DLD1 (cell line): ENCODE measurements at regions not wholly inside any gene's neighbourhood (a gene's known extent, or its start where the extent isn't known, plus 50 kb on each side); places are given as distances from the start of the nearest gene placed in this dataset.
"Not testable (repeated sequence)": the region's sequence is repeated elsewhere in the genome, so short reads cannot be mapped to it uniquely, and the experiment has no call there.

Source experiments
- in situ Hi-C: cut with HindIII; loops from 2 replicates; pipeline ENCODE4 v1.10.0; 2017; ENCODE audit warnings: low sequenced_read_pairs

GRCh38 chr18:34280000-34280399, 55.3 kb upstream of the NOL4 start:
- in situ Hi-C loops: no loop called here

- in situ Hi-C loops: no loop called here
Observed at GRCh38 chr18:34280653-34281052, 55.9 kb upstream of the NOL4 start.

GRCh38 chr18:34281290-34281689, 56.6 kb upstream of the NOL4 start:
- in situ Hi-C loops: no loop called here

GRCh38 chr18:34281722-34282121, 57.0 kb upstream of the NOL4 start:
- in situ Hi-C loops: no loop called here

GRCh38 chr18:34283506-34283905, 58.8 kb upstream of the NOL4 start:
- in situ Hi-C loops: no loop called here

- in situ Hi-C loops: no loop called here
Observed at GRCh38 chr18:34287825-34288224, 63.1 kb upstream of the NOL4 start.

GRCh38 chr18:34292594-34292993, 67.9 kb upstream of the NOL4 start:
- in situ Hi-C loops: no loop called here

- in situ Hi-C loops: no loop called here
Observed at GRCh38 chr18:34297287-34297686, 72.6 kb upstream of the NOL4 start.

GRCh38 chr18:34299828-34300227, 75.1 kb upstream of the NOL4 start:
- in situ Hi-C loops: no loop called here

GRCh38 chr18:34311468-34311867, 86.8 kb upstream of the NOL4 start:
- in situ Hi-C loops: no loop called here

- in situ Hi-C loops: no loop called here
Observed at GRCh38 chr18:34314847-34315246, 90.1 kb upstream of the NOL4 start.

- in situ Hi-C loops: no loop called here
Observed at GRCh38 chr18:34315591-34316352, 91.1 kb upstream of the NOL4 start.

- in situ Hi-C loops: no loop called here
Observed at GRCh38 chr18:34320267-34320666, 95.6 kb upstream of the NOL4 start.

GRCh38 chr18:34321066-34321465, 96.4 kb upstream of the NOL4 start:
- in situ Hi-C loops: no loop called here

- in situ Hi-C loops: no loop called here
Observed at GRCh38 chr18:34322365-34323289, 97.9 kb upstream of the NOL4 start.

GRCh38 chr18:34329840-34330239, 105.1 kb upstream of the NOL4 start:
- in situ Hi-C loops: no loop called here

GRCh38 chr18:34330308-34330707, 105.6 kb upstream of the NOL4 start:
- in situ Hi-C loops: no loop called here

GRCh38 chr18:34330907-34331306, 106.2 kb upstream of the NOL4 start:
- in situ Hi-C loops: not testable (repeated sequence)

GRCh38 chr18:34331343-34331742, 106.6 kb upstream of the NOL4 start:
- in situ Hi-C loops: not testable (repeated sequence)

- in situ Hi-C loops: no loop called here
Observed at GRCh38 chr18:34339155-34339554, 114.4 kb upstream of the NOL4 start.

GRCh38 chr18:34342960-34343359, 118.2 kb upstream of the NOL4 start:
- in situ Hi-C loops: loop anchor here (10.0 kb wide), 1 partner anchor 368 kb away; no protein-coding TSS in a partner anchor

GRCh38 chr18:34345738-34346137, 121.0 kb upstream of the NOL4 start:
- in situ Hi-C loops: loop anchor here (10.0 kb wide), 1 partner anchor 371 kb away; no protein-coding TSS in a partner anchor
